ENCODE measurements at regions not wholly inside any gene's neighbourhood (a gene's known extent, or its start where the extent isn't known, plus 50 kb on each side); places are given as distances from the start of the nearest gene placed in this dataset.

DNA sequence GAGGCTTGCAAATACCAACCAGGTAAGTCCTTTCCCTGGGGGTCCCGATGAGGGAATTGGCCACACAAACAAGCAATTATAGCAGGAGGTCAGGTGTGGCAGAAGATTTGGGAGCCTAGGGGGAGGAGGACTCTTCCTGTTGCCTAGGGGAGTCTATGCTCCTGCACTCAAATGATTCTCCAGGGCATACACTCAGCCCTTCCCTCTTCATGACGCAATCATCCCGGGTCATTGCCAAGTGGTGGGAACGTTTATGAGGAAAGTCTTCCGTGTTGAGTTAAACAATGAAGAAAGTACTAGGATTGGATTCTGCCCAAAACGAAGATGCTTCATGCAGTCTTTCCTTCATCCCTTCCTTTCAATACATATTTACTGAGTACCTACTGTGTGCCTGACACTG, 186.5 kb upstream of the TSHZ2 start:
- no peak overlapping the region for H3K4me3 ChIP-seq (ENCODE audit: low read length)
- no peaks in the 10 kb centered on the region for H3K27me3 ChIP-seq (ENCODE audit: insufficient read depth, low read depth, low read length)
- no peaks in the 10 kb centered on the region for H3K9me3 ChIP-seq (ENCODE audit: low read length)
- H3K79me2 ChIP-seq (replicated peaks; ENCODE audit: insufficient read depth, low read length): no peaks in the 10 kb centered on the region
- no peaks in the 10 kb centered on the region for H3K36me3 ChIP-seq (ENCODE audit: insufficient read depth, low read length)
- no peak overlapping the region for H3K9ac ChIP-seq (ENCODE audit: low read length)
- H3K27ac ChIP-seq (ENCODE audit: low read length): no peak overlapping the region
- H3K4me2 ChIP-seq (ENCODE audit: low read length): no peak overlapping the region
- H3K9me2 ChIP-seq (ENCODE audit: insufficient read depth, low read length): no peaks in the 10 kb centered on the region
- no peaks in the 10 kb centered on the region for H3F3A ChIP-seq (ENCODE audit: insufficient read depth, low read length, poor library complexity, severe bottlenecking)
- no peaks in the 10 kb centered on the region for H4K20me1 ChIP-seq (ENCODE audit: insufficient read depth)
- H2AFZ ChIP-seq (ENCODE audit: low read depth, low read length): no peak overlapping the region
- TF ChIP-seq RAD21 (conservative IDR thresholded peaks at IDR 0.05) (no peak), POLR2AphosphoS5 (IDR thresholded peaks at IDR 0.05) (no peak)

DNA sequence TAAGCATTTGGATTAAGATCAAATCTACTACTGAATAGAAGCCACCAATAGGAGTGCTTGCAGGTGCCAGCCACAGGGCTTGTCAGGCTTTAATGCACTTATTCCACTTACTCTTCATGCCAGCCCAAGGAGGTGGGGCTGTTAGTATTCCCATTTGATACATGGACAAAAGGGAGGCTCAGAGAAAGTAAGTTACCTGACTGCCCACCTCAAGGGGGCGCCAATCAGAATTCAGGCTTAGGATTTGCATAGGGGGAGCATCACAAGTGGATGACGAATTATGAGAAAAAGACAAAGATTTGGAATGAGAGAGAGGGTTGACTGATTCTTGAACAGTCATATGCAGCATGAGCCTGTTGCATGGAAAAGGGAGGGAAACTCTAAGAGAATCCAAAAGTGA, 188.4 kb upstream of the TSHZ2 start:
- Histone ChIP-seq H3K36me3 (ENCODE audit: insufficient read depth, low read length) (no peaks in the 10 kb centered on the region), H3K4me3 (ENCODE audit: low read length) (no peak overlapping the region), H3K4me2 (ENCODE audit: low read length) (no peak overlapping the region), H3F3A (ENCODE audit: insufficient read depth, low read length, poor library complexity, severe bottlenecking) (no peaks in the 10 kb centered on the region), H2AFZ (ENCODE audit: low read depth, low read length) (no peak overlapping the region), H3K27ac (ENCODE audit: low read length) (no peak overlapping the region), H3K79me2 (replicated peaks; ENCODE audit: insufficient read depth, low read length) (no peaks in the 10 kb centered on the region), H4K20me1 (ENCODE audit: insufficient read depth) (no peaks in the 10 kb centered on the region), H3K9me3 (ENCODE audit: low read length) (no peaks in the 10 kb centered on the region), H3K9me2 (ENCODE audit: insufficient read depth, low read length) (no peaks in the 10 kb centered on the region), H3K27me3 (ENCODE audit: insufficient read depth, low read depth, low read length) (no peaks in the 10 kb centered on the region), H3K9ac (ENCODE audit: low read length) (no peak overlapping the region)
- TF ChIP-seq EZH2 (IDR thresholded peaks at IDR 0.05; ENCODE audit: borderline replicate concordance, insufficient read depth, low read length, poor library complexity, severe bottlenecking) (no peak), EP300 (conservative IDR thresholded peaks at IDR 0.05; ENCODE audit: poor library complexity, severe bottlenecking) (no peak), POLR2AphosphoS5 (IDR thresholded peaks at IDR 0.05) (no peak), TAF1 (IDR thresholded peaks at IDR 0.05; ENCODE audit: low read depth) (no peak), MXI1 (conservative IDR thresholded peaks at IDR 0.05; ENCODE audit: poor library complexity, severe bottlenecking) (no peak), RAD21 (conservative IDR thresholded peaks at IDR 0.05) (no peak), SMC3 (conservative IDR thresholded peaks at IDR 0.05; ENCODE audit: poor library complexity) (no peak)
- TF ChIP-seq, protein P1, sequence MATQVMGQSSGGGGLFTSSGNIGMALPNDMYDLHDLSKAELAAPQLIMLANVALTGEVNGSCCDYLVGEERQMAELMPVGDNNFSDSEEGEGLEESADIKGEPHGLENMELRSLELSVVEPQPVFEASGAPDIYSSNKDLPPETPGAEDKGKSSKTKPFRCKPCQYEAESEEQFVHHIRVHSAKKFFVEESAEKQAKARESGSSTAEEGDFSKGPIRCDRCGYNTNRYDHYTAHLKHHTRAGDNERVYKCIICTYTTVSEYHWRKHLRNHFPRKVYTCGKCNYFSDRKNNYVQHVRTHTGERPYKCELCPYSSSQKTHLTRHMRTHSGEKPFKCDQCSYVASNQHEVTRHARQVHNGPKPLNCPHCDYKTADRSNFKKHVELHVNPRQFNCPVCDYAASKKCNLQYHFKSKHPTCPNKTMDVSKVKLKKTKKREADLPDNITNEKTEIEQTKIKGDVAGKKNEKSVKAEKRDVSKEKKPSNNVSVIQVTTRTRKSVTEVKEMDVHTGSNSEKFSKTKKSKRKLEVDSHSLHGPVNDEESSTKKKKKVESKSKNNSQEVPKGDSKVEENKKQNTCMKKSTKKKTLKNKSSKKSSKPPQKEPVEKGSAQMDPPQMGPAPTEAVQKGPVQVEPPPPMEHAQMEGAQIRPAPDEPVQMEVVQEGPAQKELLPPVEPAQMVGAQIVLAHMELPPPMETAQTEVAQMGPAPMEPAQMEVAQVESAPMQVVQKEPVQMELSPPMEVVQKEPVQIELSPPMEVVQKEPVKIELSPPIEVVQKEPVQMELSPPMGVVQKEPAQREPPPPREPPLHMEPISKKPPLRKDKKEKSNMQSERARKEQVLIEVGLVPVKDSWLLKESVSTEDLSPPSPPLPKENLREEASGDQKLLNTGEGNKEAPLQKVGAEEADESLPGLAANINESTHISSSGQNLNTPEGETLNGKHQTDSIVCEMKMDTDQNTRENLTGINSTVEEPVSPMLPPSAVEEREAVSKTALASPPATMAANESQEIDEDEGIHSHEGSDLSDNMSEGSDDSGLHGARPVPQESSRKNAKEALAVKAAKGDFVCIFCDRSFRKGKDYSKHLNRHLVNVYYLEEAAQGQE (IDR thresholded peaks at IDR 0.05; ENCODE audit: borderline replicate concordance): no peak
- TF ChIP-seq, protein P2, sequence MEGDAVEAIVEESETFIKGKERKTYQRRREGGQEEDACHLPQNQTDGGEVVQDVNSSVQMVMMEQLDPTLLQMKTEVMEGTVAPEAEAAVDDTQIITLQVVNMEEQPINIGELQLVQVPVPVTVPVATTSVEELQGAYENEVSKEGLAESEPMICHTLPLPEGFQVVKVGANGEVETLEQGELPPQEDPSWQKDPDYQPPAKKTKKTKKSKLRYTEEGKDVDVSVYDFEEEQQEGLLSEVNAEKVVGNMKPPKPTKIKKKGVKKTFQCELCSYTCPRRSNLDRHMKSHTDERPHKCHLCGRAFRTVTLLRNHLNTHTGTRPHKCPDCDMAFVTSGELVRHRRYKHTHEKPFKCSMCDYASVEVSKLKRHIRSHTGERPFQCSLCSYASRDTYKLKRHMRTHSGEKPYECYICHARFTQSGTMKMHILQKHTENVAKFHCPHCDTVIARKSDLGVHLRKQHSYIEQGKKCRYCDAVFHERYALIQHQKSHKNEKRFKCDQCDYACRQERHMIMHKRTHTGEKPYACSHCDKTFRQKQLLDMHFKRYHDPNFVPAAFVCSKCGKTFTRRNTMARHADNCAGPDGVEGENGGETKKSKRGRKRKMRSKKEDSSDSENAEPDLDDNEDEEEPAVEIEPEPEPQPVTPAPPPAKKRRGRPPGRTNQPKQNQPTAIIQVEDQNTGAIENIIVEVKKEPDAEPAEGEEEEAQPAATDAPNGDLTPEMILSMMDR (IDR thresholded peaks at IDR 0.05; ENCODE audit: poor library complexity, severe bottlenecking): no peak

DNA sequence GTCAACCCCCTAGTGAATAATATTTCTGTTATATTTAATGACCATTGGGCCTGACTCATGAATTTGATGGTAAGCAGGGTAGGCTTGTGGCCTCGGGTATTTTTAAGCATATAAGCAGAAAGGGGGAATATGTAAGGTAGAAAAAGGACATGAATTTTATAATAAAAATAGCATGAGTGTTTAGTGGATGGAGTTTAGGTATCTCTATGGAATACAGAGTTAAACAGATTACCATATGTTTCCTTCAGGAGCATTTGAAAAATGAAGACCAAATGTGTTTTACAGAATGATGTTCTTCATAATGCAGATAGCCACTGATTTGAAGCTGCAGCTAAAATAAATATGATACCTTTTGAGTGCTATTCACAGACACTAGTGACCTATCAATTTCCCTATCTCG, 191.7 kb upstream of the TSHZ2 start:
- Histone ChIP-seq H3K4me3 (ENCODE audit: low read length) (no peak overlapping the region), H4K20me1 (ENCODE audit: insufficient read depth) (no peaks in the 10 kb centered on the region)

More for the DNA sequence above, 191.7 kb upstream of the TSHZ2 start:
- Histone ChIP-seq H3K27me3 (ENCODE audit: insufficient read depth, low read depth, low read length) (no peaks in the 10 kb centered on the region), H3K9me2 (ENCODE audit: insufficient read depth, low read length) (no peaks in the 10 kb centered on the region), H3K36me3 (ENCODE audit: insufficient read depth, low read length) (no peaks in the 10 kb centered on the region), H3K4me2 (ENCODE audit: low read length) (no peak overlapping the region), H2AFZ (ENCODE audit: low read depth, low read length) (no peak overlapping the region), H3K79me2 (replicated peaks; ENCODE audit: insufficient read depth, low read length) (no peaks in the 10 kb centered on the region), H3F3A (ENCODE audit: insufficient read depth, low read length, poor library complexity, severe bottlenecking) (no peaks in the 10 kb centered on the region), H3K27ac (ENCODE audit: low read length) (no peak overlapping the region), H3K9ac (ENCODE audit: low read length) (no peak overlapping the region), H3K9me3 (ENCODE audit: low read length) (no peaks in the 10 kb centered on the region)
- TF ChIP-seq TAF1 (IDR thresholded peaks at IDR 0.05; ENCODE audit: low read depth) (no peak), EP300 (conservative IDR thresholded peaks at IDR 0.05; ENCODE audit: poor library complexity, severe bottlenecking) (no peak), SMC3 (conservative IDR thresholded peaks at IDR 0.05; ENCODE audit: poor library complexity) (no peak), MXI1 (conservative IDR thresholded peaks at IDR 0.05; ENCODE audit: poor library complexity, severe bottlenecking) (no peak), RAD21 (conservative IDR thresholded peaks at IDR 0.05) (no peak)
- TF ChIP-seq, protein P2 (IDR thresholded peaks at IDR 0.05; ENCODE audit: poor library complexity, severe bottlenecking): no peak
